HepG2 (cell line): ENCODE measurements at regions not wholly inside any gene's neighbourhood (a gene's known extent, or its start where the extent isn't known, plus 50 kb on each side); places are given as distances from the start of the nearest gene placed in this dataset.

Source experiments
- FOXP4 ChIP-seq: sonication (generic); formaldehyde crosslinking; IDR thresholded peaks from 2 replicates; pipeline ENCODE4 v1.4.0; 2020; ENCODE audit warnings: missing genetic modification reagents
- IKZF4 ChIP-seq: sonication (generic); formaldehyde crosslinking; IDR thresholded peaks from 2 replicates; pipeline ENCODE4 v1.5.1; 2020; ENCODE audit warnings: borderline replicate concordance, mild to moderate bottlenecking, low read depth, missing genetic modification reagents; ENCODE audit errors: not compliant biosample characterization
- SMAD9 ChIP-seq: sonication (generic); formaldehyde crosslinking; IDR thresholded peaks from 2 replicates; pipeline ENCODE4 v1.5.1; 2020; ENCODE audit warnings: mild to moderate bottlenecking, missing genetic modification reagents
- SRF ChIP-seq: IDR thresholded peaks from 2 replicates; pipeline ENCODE4 v1.6.1; 2011; ENCODE audit warnings: mild to moderate bottlenecking, low read depth, low read length, moderate library complexity
- TBL1XR1 ChIP-seq: fragments of 150-350 bp; IDR thresholded peaks from 2 replicates; pipeline ENCODE4 v1.6.1; 2014; ENCODE audit warnings: borderline replicate concordance, low read length; ENCODE audit not compliant: partially characterized antibody
- TEAD3 ChIP-seq: optimal IDR thresholded peaks from 2 replicates; pipeline ENCODE3; 2016; ENCODE audit warnings: borderline replicate concordance
- ZNF407 ChIP-seq: sonication (generic); formaldehyde crosslinking; IDR thresholded peaks from one replicate; pipeline ENCODE4 v1.5.1; 2020; ENCODE audit warnings: mild to moderate bottlenecking, missing genetic modification reagents; ENCODE audit errors: not compliant biosample characterization
- ZNF468 ChIP-seq: sonication (generic); formaldehyde crosslinking; IDR thresholded peaks from 2 replicates; pipeline ENCODE4 v1.8.0; 2022; ENCODE audit warnings: mild to moderate bottlenecking, moderate library complexity, missing genetic modification reagents
- ZNF484 ChIP-seq: sonication (generic); formaldehyde crosslinking; IDR thresholded peaks from 2 replicates; pipeline ENCODE4 v1.5.1; 2020; ENCODE audit warnings: mild to moderate bottlenecking, low read depth, missing genetic modification reagents, borderline replicate concordance
- ZNF567 ChIP-seq: sonication (generic); formaldehyde crosslinking; IDR thresholded peaks from 2 replicates; pipeline ENCODE4 v1.8.1; 2023; ENCODE audit warnings: mild to moderate bottlenecking, missing genetic modification reagents, borderline replicate concordance
- ZNF768 ChIP-seq: sonication (generic); formaldehyde crosslinking; IDR thresholded peaks from 2 replicates; pipeline ENCODE4 v1.4.0; 2020; ENCODE audit warnings: missing genetic modification reagents
- TF ChIP-seq, protein P1 (sequence below): sonication (generic); formaldehyde crosslinking; IDR thresholded peaks from 2 replicates; pipeline ENCODE4 v1.4.0; 2020; ENCODE audit warnings: missing genetic modification reagents
- TF ChIP-seq, protein P2 (sequence below): sonication (generic); formaldehyde crosslinking; IDR thresholded peaks from 2 replicates; pipeline ENCODE4 v1.4.0; 2020; ENCODE audit warnings: mild to moderate bottlenecking, missing genetic modification reagents

DNA sequence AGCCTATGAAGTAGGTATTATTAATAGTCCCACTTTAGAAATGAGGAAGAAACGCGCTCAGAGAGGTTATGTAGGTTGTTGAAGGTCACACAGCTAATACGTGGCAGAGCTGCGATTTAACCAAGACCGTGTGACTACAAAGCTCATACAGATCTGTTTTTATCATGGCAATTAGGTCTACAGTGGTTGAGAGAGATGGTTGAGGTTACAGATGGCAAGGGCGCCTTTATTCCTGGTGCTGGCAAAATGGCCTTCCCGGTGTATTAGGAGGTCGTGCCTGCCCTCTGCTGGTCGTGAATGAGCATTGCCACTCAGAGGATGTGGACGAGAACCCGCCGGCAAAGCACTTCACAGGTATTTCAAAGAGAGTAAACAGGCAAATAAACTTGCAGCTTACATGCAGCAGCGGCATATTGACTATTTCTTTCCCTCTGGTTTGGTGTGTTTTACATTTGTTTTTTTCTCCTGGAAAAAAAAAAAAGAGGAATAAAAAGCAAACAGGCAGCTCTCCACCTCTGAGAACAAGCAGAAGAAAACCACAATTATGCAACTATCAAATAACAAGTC, 65.3 kb upstream of the EGFLAM start (continued):
- TF ChIP-seq, protein P1, sequence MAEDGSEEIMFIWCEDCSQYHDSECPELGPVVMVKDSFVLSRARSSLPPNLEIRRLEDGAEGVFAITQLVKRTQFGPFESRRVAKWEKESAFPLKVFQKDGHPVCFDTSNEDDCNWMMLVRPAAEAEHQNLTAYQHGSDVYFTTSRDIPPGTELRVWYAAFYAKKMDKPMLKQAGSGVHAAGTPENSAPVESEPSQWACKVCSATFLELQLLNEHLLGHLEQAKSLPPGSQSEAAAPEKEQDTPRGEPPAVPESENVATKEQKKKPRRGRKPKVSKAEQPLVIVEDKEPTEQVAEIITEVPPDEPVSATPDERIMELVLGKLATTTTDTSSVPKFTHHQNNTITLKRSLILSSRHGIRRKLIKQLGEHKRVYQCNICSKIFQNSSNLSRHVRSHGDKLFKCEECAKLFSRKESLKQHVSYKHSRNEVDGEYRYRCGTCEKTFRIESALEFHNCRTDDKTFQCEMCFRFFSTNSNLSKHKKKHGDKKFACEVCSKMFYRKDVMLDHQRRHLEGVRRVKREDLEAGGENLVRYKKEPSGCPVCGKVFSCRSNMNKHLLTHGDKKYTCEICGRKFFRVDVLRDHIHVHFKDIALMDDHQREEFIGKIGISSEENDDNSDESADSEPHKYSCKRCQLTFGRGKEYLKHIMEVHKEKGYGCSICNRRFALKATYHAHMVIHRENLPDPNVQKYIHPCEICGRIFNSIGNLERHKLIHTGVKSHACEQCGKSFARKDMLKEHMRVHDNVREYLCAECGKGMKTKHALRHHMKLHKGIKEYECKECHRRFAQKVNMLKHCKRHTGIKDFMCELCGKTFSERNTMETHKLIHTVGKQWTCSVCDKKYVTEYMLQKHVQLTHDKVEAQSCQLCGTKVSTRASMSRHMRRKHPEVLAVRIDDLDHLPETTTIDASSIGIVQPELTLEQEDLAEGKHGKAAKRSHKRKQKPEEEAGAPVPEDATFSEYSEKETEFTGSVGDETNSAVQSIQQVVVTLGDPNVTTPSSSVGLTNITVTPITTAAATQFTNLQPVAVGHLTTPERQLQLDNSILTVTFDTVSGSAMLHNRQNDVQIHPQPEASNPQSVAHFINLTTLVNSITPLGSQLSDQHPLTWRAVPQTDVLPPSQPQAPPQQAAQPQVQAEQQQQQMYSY: no peak
- no peak for TF ChIP-seq ZNF484 (CRISPR knock-in tag)
- TF ChIP-seq ZNF468 (CRISPR knock-in tag): no peak
- no peak for TF ChIP-seq ZNF407
- no peak for TF ChIP-seq TBL1XR1
- TF ChIP-seq SMAD9: no peak
- TF ChIP-seq, protein P2, sequence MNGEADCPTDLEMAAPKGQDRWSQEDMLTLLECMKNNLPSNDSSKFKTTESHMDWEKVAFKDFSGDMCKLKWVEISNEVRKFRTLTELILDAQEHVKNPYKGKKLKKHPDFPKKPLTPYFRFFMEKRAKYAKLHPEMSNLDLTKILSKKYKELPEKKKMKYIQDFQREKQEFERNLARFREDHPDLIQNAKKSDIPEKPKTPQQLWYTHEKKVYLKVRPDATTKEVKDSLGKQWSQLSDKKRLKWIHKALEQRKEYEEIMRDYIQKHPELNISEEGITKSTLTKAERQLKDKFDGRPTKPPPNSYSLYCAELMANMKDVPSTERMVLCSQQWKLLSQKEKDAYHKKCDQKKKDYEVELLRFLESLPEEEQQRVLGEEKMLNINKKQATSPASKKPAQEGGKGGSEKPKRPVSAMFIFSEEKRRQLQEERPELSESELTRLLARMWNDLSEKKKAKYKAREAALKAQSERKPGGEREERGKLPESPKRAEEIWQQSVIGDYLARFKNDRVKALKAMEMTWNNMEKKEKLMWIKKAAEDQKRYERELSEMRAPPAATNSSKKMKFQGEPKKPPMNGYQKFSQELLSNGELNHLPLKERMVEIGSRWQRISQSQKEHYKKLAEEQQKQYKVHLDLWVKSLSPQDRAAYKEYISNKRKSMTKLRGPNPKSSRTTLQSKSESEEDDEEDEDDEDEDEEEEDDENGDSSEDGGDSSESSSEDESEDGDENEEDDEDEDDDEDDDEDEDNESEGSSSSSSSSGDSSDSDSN (CRISPR knock-in tag): no peak
- TF ChIP-seq ZNF567 (CRISPR knock-in tag): no peak
- no peak for TF ChIP-seq SRF
- peak; percentile 69 for TF ChIP-seq TEAD3
- TF ChIP-seq ZNF768: peak; percentile 95
- 0 out of 2 replicates have a peak, but pooled peaks have one; percentile 23 for TF ChIP-seq FOXP4
- TF ChIP-seq IKZF4 (CRISPR knock-in tag): no peak
